ENCODE measurements at regions not wholly inside any gene's neighbourhood (a gene's known extent, or its start where the extent isn't known, plus 50 kb on each side); places are given as distances from the start of the nearest gene placed in this dataset.

DNA sequence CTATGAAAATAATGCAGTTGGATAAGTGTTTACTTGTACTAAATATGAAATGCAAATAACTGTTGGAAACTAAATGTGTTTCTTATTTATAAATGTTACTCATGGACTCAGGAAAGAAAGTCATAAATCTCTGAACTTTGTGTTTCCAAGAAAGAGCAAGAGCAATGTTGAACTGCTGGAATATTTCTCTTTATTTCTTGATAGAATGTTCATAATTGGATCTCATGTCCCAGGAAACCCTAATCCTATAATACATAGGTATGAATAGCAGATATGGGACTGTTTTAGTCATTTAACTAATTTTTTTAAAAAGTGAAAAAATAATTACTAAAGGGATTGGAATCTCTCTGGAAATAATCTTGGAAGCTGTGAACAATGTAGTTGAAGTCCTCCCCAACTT lies 245.0 kb upstream of the ACTBL2 start:
- TF ChIP-seq, protein P1, sequence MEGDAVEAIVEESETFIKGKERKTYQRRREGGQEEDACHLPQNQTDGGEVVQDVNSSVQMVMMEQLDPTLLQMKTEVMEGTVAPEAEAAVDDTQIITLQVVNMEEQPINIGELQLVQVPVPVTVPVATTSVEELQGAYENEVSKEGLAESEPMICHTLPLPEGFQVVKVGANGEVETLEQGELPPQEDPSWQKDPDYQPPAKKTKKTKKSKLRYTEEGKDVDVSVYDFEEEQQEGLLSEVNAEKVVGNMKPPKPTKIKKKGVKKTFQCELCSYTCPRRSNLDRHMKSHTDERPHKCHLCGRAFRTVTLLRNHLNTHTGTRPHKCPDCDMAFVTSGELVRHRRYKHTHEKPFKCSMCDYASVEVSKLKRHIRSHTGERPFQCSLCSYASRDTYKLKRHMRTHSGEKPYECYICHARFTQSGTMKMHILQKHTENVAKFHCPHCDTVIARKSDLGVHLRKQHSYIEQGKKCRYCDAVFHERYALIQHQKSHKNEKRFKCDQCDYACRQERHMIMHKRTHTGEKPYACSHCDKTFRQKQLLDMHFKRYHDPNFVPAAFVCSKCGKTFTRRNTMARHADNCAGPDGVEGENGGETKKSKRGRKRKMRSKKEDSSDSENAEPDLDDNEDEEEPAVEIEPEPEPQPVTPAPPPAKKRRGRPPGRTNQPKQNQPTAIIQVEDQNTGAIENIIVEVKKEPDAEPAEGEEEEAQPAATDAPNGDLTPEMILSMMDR (IDR thresholded peaks at IDR 0.05; ENCODE audit: insufficient read depth, low read depth, low read length), result no peak
- TF ChIP-seq EZH2 (IDR thresholded peaks at IDR 0.05; ENCODE audit: insufficient read depth, low read length), result no peak
